CD4-positive, alpha-beta T cell treated with Interleukin-6 at 100 ng/mL for 8 hours (primary cell): ENCODE measurements at regions not wholly inside any gene's neighbourhood (a gene's known extent, or its start where the extent isn't known, plus 50 kb on each side); places are given as distances from the start of the nearest gene placed in this dataset.
"Not testable (repeated sequence)": the region's sequence is repeated elsewhere in the genome, so short reads cannot be mapped to it uniquely, and the experiment has no call there.

ENCODE experiments used
- DNase-seq: peaks from one replicate; pipeline ENCODE4 v3.0.0-alpha.2; 2020; ENCODE audit warnings: mixed read lengths, low spot score

GRCh38 chr11:98710986-98711385, 309.8 kb upstream of the CNTN5 start:
- DNase-seq, result no peak

DNA sequence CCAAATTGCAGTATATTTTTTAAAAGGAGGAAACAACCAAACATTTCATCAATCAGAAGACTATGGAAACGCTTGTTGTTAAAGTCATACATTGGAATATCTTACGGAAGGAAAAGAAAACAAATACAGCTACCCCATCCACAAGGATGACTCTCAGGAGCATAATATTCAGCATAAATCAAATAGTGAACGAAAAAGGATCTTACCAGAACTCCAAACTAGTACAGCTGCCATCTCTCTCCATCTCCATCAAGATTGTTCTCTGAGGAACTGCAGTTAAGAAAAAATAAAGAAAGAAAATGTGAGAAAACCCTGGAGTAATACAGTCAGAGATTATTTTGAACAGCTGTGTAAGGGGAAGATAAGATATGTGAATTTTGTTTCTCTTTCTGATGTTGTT, 299.8 kb upstream of the CNTN5 start:
- DNase-seq, result no peak

DNA sequence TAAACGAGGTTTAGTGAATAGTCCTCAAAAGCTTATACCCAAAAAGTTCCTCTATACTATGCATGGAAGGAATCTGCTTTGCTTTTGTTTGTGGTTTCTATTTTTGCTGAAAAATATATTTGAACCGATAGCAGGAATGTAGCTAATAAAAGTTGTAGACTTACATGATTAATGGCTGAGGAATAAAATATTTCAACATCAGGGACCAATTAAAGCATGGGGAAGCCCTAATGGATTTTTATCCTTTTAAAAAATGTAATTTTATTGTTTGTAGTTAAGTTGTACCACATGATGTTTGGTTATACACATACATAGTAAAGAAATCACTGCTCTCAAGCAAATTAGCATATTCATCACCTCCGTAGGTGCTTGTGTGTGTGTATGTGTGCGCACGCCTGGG, 295.3 kb upstream of the CNTN5 start:
- DNase-seq, result no peak

DNA sequence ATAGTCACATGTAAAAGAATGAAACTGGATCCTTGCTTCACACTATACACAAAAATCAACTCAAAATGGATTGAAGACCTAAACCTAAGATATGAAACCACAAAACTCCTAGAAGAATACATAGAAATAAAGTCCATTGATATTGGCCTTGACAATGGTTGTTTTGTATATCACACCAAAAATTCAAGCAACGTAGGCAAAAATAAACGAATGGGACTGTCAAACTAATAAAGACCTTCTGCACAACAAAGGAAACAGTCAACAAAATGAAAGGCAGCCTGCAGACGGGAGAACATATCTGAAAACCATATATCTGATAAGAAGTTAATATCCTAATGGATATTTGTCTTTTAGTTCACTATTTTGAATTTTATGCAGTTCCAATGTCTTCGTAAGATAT, 292.3 kb upstream of the CNTN5 start:
- no peak for DNase-seq

DNA sequence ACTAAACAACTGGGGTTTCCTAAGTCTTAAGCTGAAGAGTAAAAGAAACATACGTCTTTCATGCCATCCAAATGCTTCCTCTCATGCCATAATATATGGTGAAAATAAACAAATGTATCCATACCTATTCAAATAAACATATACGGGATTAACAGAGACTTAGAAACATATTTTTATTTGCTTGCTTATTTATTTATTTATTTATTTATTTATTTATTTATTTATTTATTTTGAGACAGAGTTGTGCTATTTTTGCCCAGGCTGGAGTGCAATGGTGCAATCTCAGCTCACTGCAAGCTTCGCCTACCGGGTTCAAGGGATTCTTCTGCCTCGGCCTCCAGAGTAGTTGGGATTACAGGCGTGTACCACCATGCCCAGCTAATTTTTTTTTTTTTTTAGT, 291.6 kb upstream of the CNTN5 start:
- DNase-seq, result no peak

DNA sequence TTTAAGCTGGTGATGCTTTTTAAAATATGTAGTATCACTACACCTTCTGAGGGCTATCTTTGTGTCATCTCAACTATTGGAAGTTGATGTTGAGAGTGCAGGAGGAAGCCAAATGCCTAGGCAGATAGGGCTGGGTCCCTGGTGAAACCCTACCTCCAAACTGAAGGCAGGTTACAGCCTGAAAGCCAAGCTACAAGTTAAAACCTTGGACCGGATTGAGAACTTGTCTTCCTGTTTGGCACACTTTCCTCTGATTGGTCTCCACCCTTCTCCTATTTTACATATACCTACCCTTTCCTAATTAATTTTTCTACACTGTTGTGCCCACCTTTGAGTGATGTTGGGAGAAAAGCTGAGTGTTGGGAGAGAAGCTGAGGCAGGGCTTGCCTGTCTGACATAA, 287.8 kb upstream of the CNTN5 start:
- DNase-seq, result no peak

GRCh38 chr11:98733378-98733777, 287.4 kb upstream of the CNTN5 start:
- not testable (repeated sequence) for DNase-seq

GRCh38 chr11:98734686-98735085, 286.1 kb upstream of the CNTN5 start:
- DNase-seq, result no peak

GRCh38 chr11:98736833-98737232, 283.9 kb upstream of the CNTN5 start:
- DNase-seq, result no peak

- no peak for DNase-seq
Measured at GRCh38 chr11:98740321-98740720, 280.4 kb upstream of the CNTN5 start.

DNA sequence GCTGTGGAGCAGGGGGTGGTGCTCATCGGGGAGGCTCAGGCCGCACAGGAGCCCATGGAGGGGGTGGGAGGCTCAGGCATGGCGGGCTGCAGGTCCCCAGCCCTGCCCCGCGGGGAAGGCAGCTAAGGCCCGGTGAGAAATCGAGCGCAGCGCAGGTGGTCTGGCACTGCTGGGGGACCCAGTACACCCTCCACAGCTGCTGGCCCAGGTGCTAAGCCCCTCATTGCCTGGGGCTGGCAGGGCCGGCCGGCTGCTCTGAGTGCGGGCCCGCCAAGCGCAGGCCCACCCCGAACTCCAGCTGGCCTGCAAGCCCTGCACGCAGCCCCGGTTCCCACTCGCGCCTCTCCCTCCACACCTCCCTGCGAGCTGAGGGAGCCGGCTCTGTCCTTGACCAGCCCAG, 257.3 kb upstream of the CNTN5 start:
- DNase-seq, result not testable (repeated sequence)

DNA sequence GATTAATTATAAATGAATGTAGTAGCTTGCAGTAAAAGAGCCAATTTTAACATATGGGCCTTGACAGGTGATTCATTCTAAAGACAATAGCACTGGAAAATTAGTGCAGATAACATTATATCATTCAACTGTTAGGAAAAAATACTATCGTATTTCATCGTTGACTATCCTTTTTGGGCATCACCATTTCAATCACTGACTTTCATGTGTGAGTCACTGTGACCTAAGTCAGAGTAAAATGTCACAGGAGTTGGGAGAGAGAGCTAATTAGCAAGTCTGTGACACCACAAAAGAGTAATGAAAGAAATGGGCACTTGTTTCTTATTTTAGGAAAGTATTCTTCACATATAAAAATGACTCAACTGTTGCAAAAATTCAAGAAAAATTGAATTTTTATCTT, 253.8 kb upstream of the CNTN5 start:
- no peak for DNase-seq

GRCh38 chr11:98770046-98770445, 250.7 kb upstream of the CNTN5 start:
- not testable (repeated sequence) for DNase-seq

- DNase-seq, result no peak
Measured at GRCh38 chr11:98771791-98772190, 249.0 kb upstream of the CNTN5 start.

- no peak for DNase-seq
Measured at GRCh38 chr11:98772893-98773292, 247.9 kb upstream of the CNTN5 start.

GRCh38 chr11:98793276-98793675, 227.5 kb upstream of the CNTN5 start:
- no peak for DNase-seq

GRCh38 chr11:98798333-98798732, 222.4 kb upstream of the CNTN5 start:
- DNase-seq, result no peak

DNA sequence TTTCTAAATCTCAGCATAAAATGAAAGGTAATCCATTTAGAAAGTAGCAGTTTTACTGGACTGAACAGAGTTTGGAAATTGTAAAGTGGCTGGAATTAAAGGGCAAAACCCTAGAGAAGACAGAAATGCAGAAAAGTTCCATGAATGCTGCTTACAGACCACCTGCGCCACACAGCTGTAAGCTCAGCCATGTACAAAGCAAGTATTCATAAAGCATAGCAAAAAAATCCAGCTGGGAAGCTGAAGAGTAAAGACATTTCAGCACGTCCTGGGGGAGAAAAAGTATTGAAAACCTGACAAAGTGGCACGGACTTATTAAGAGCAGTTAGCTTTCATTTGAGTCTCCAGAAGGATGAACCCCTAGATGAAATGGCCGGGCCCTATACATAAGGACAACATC, 220.1 kb upstream of the CNTN5 start:
- DNase-seq, result no peak

DNA sequence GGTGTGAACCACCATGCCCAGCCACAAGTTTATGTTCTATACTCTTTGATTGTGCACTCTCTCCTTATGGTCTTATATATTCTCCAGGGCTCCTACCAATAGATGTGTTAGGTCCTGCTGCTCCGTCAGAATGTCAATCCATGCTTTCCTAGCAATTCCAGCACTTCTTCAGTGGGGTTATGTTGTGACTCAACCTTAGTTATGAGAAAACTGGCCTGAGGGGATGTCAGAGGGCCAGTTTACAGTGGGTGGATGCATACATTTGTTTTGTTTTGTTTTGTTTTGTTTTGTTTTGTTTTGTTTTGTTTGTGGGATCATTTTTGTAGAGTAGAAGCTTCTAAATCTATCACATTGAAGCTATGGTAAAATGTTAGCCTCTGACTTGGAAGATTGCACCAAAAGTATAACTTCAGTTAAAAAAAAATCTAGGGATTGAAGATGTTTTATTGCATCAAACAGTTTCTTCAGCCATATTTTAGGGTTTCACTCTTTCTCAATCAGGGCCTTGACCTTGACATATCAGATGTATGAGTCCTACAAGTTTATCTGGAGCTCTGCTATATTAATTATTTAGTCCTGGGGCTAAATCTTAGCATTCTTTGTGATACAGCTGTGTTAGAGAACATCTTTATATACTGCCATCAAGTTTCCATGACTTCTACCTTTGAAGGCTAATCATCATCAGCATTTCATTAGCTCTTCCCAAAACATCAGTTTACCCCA, 191.6 kb upstream of the CNTN5 start:
- no peak for DNase-seq

DNA sequence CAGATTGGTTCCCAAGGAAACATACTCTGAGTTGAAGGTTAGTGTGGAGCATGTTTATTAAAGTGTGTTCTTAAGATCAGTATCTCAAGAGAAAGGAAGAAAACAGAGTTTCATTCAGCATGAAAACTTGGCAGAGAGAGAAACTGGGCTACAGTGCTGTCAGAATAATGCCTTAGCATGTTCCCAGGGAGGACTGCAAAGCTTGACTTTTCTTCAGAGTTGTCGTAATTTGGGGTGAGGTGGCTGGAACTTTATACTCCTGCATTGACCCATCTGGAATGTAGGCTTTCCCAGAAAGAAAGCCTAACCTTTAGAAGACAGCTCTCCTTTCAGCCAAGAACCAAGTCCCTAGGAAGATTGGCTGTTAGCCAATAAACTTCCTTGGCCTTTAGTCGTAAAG, 190.8 kb upstream of the CNTN5 start:
- no peak for DNase-seq

DNA sequence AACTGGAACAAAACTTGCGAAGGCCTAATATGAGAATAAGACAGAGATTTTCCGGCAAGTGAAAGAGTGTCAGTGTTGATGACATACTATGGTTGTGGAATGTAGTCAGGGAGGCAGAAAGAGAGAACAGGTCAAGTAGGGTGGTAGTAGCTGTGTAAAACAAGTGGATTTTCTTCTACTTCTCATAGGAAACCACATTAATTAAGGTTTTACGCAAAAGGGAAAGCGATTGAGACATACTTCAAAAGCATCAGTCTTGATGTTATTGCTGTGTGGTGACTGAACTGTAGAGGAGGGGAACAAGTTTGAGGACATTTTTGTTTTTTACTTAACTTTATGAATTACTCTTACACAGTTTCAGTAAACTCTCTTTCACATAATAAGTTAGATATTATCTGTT, 186.0 kb upstream of the CNTN5 start:
- DNase-seq, result no peak

GRCh38 chr11:98835335-98835734, 185.4 kb upstream of the CNTN5 start:
- DNase-seq, result no peak

- no peak for DNase-seq
Measured at GRCh38 chr11:98836156-98836555, 184.6 kb upstream of the CNTN5 start.

GRCh38 chr11:98842187-98842586, 178.6 kb upstream of the CNTN5 start:
- no peak for DNase-seq

GRCh38 chr11:98862169-98862568, 158.6 kb upstream of the CNTN5 start:
- DNase-seq, result no peak
